Osteocyte (in vitro differentiated cells): ENCODE measurements at regions not wholly inside any gene's neighbourhood (a gene's known extent, or its start where the extent isn't known, plus 50 kb on each side); places are given as distances from the start of the nearest gene placed in this dataset.

Source experiments
- DNase-seq: peaks from one replicate; pipeline ENCODE4 v3.0.0; 2021; ENCODE audit warnings: mixed read lengths; ENCODE audit not compliant: unreplicated experiment; ENCODE audit errors: extremely low spot score
- H3K27ac Mint-ChIP-seq: one replicate; pipeline ENCODE4 v1.8.0; 2021; ENCODE audit warnings: mild to moderate bottlenecking, mixed read lengths; ENCODE audit not compliant: unreplicated experiment
- H3K27me3 Mint-ChIP-seq: one replicate; pipeline ENCODE4 v1.8.0; 2021; ENCODE audit warnings: mixed read lengths; ENCODE audit not compliant: unreplicated experiment
- H3K36me3 Mint-ChIP-seq: one replicate; pipeline ENCODE4 v1.8.0; 2021; ENCODE audit warnings: mixed read lengths; ENCODE audit not compliant: unreplicated experiment
- H3K4me1 Mint-ChIP-seq: one replicate; pipeline ENCODE4 v1.8.0; 2021; ENCODE audit warnings: mixed read lengths; ENCODE audit not compliant: unreplicated experiment
- H3K4me3 Mint-ChIP-seq: one replicate; pipeline ENCODE4 v1.8.0; 2021; ENCODE audit warnings: mild to moderate bottlenecking, moderate library complexity, mixed read lengths; ENCODE audit not compliant: unreplicated experiment
- H3K9me3 Mint-ChIP-seq: one replicate; pipeline ENCODE4 v1.8.0; 2021; ENCODE audit warnings: mixed read lengths; ENCODE audit not compliant: unreplicated experiment
- TF ChIP-seq, protein P1 (sequence below): fragments of 200-600 bp; sonication (generic); IDR thresholded peaks from 2 replicates; pipeline ENCODE4 v1.5.0; 2021; ENCODE audit warnings: antibody characterized with exemption, mild to moderate bottlenecking, moderate library complexity

DNA sequence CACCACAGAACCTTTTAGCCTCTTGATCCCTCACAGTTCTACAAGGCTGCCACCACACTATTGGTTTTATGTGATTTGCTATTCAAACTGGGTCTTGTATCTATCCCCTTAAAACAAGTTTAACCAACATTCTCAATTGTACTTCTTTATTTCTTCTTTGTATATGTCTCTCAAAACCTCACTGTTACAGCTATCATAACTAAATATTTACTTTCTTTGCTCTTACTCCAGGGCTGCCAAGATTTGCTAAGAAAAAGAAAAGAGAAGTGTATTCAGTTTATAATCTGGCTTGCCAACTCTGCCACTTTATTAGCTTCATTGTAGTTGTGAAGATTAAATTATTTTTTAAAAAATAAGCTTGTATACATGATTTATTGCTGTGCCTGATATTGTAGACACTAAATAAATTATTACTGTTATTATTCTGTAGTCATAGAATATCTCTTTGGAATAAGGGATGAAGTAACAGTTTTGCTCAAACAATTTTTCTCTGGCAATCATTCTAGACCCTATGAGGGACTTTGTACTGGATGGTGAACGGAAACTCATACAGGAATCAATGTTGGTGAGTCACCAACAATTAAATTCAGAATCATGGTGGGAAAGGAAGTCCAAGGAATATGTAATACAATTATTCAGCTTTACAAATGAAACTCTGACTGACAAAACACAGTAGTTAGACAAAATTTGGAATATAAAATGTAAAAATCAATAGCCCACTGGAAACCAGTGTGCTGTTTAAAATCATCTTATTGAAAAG, 127.1 kb upstream of the DCAF8L1 start:
- Mint-ChIP-seq H3K9me3 (peaks cover 5% of the 10 kb centered on the region), H3K36me3 (no peaks in the 10 kb centered on the region), H3K4me3 (no peak overlapping the region), H3K4me1 (no peaks in the 10 kb centered on the region), H3K27me3 (no peaks in the 10 kb centered on the region), H3K27ac (no peak overlapping the region)
- no peak for DNase-seq
- TF ChIP-seq, protein P1, sequence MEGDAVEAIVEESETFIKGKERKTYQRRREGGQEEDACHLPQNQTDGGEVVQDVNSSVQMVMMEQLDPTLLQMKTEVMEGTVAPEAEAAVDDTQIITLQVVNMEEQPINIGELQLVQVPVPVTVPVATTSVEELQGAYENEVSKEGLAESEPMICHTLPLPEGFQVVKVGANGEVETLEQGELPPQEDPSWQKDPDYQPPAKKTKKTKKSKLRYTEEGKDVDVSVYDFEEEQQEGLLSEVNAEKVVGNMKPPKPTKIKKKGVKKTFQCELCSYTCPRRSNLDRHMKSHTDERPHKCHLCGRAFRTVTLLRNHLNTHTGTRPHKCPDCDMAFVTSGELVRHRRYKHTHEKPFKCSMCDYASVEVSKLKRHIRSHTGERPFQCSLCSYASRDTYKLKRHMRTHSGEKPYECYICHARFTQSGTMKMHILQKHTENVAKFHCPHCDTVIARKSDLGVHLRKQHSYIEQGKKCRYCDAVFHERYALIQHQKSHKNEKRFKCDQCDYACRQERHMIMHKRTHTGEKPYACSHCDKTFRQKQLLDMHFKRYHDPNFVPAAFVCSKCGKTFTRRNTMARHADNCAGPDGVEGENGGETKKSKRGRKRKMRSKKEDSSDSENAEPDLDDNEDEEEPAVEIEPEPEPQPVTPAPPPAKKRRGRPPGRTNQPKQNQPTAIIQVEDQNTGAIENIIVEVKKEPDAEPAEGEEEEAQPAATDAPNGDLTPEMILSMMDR, result no peak

DNA sequence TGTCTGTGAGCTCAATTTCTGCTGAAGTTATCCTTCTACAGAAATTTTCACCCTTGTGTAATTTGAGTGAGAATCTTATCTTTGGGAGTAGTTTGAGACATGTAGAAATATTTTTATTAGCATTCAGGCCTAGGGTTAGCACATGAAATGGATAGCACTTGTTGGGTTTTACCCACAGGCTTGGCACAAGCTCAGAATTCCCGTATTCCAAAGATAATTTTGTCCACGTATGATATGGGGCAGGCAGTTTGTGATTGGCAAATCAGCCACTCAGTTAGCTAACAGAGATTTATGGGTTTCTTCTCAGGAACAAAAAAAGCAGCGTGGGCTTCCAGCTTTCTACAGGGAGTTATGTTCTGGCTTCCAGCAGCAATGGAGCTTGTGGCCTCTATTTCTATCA, 117.9 kb upstream of the DCAF8L1 start:
- TF ChIP-seq, protein P1, result no peak
- no peak overlapping the region for H3K27ac Mint-ChIP-seq
- H3K9me3 Mint-ChIP-seq, result peaks cover 10% of the 10 kb centered on the region
- H3K36me3 Mint-ChIP-seq, result no peaks in the 10 kb centered on the region
- no peak for DNase-seq
- H3K4me1 Mint-ChIP-seq, result no peaks in the 10 kb centered on the region
- H3K4me3 Mint-ChIP-seq, result no peak overlapping the region
- no peaks in the 10 kb centered on the region for H3K27me3 Mint-ChIP-seq

DNA sequence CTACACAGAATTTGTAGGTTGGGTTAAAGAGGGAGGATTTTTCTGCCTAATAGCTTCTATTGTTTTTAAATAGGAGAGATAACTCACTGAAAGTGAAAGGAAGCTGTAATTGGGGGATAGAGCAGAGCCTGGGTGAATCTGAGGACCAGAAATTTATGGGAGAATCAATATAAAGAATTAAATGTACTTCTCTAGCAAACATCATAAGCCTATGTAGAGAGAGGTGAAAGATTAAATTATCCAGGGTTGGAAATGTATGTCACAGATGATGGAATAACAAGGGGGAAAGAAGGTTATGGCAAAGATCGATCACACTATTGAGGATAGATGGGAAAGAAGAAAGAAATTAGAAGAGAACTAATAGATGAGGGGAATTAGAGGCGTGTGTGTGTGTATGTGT, 104.4 kb upstream of the DCAF8L1 start:
- no peak for DNase-seq
- TF ChIP-seq, protein P1, result no peak
- Mint-ChIP-seq H3K27me3 (no peaks in the 10 kb centered on the region), H3K9me3 (no peaks in the 10 kb centered on the region), H3K4me1 (no peaks in the 10 kb centered on the region), H3K4me3 (no peak overlapping the region), H3K27ac (no peak overlapping the region), H3K36me3 (no peaks in the 10 kb centered on the region)

DNA sequence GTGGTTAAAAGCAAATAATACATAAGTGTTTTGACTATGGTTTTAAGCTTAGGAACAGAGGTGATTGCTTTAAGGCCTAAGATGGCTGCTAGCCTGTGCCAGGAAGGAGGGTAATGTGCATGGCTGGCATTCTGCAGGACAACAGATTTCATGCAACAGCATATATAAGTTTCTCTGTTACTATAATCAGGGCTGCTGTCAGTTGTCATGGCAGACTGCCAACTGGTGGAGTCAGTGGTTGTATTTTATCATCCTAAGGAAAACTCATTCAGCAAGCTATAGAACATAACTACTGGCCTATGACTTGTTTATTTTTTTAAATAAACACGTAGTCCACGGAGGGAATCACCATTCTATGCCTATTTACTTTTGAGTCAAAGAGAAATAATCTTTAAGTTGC, 77.7 kb upstream of the DCAF8L1 start:
- H3K27me3 Mint-ChIP-seq, result no peaks in the 10 kb centered on the region
- H3K4me3 Mint-ChIP-seq, result no peak overlapping the region
- no peak overlapping the region for H3K27ac Mint-ChIP-seq
- no peaks in the 10 kb centered on the region for H3K36me3 Mint-ChIP-seq
- DNase-seq, result no peak
- TF ChIP-seq, protein P1, result no peak
- H3K9me3 Mint-ChIP-seq, result peaks cover 11% of the 10 kb centered on the region
- no peaks in the 10 kb centered on the region for H3K4me1 Mint-ChIP-seq

DNA sequence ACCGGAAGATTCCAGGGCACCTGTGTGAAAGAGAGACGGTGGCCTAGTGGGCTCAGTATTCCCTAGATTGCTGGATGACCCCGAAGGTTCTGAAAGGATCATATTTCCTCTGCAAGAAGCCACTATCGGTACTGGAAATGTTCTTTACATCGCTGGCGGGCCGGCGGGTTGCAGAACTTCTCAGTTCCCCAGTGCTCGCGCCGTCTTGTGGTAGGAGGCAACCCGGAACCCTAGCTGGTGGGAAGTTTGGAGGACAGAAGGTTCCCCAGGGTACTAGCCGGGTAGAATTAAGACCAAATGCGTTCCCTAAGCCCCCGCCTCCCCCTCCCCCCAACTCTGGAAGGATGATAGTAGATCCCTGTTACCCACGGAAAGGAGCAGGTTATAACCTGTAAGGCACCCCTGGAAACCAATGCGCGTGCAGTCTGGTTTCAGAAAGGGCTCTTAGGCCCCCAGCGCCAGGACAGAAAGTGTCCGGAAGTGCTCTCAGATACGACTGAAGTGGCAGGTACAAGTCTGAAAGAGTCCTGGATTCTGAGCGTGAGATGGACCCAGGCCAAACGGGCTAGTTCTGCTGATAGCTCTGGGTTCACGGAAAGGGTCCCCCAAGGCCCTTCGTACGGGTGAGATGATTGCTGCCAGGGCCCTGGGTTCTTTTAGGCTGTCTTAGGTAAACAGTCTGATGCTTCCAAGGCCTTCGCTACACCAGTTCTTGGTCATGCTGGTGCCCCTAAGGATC, 61.7 kb upstream of the DCAF8L1 start:
- H3K36me3 Mint-ChIP-seq, result no peaks in the 10 kb centered on the region
- peaks cover 16% of the 10 kb centered on the region for H3K9me3 Mint-ChIP-seq
- DNase-seq, result peak; percentile 77
- TF ChIP-seq, protein P1, result no peak
- H3K27me3 Mint-ChIP-seq, result no peaks in the 10 kb centered on the region
- no peaks in the 10 kb centered on the region for H3K4me1 Mint-ChIP-seq
- H3K27ac Mint-ChIP-seq, result no peak overlapping the region
- H3K4me3 Mint-ChIP-seq, result no peak overlapping the region
